ENCODE measurements at regions not wholly inside any gene's neighbourhood (a gene's known extent, or its start where the extent isn't known, plus 50 kb on each side); places are given as distances from the start of the nearest gene placed in this dataset.

GRCh38 chr2:177314722-177315264, 50.3 kb upstream of the NFE2L2 start:
- peaks cover 2% of the 10 kb centered on the region in 2 donors for H3K36me3 Mint-ChIP-seq (ENCODE audit: insufficient read depth in 2 of 2)
- H3K27me3 Mint-ChIP-seq (ENCODE audit: low read depth): no peaks in the 10 kb centered on the region
- ATAC-seq (replicated peaks in 1 of 2): no peak
- DNase-seq: no peak
- H3K4me3 Mint-ChIP-seq: no peak overlapping the region
- H3K9me3 Mint-ChIP-seq: peaks cover 0 to 2% of the 10 kb centered on the region in 2 donors
- no peak overlapping the region for H3K27ac Mint-ChIP-seq
- peaks cover 14% of the 10 kb centered on the region for H3K4me1 Mint-ChIP-seq (ENCODE audit: low read depth)

DNA sequence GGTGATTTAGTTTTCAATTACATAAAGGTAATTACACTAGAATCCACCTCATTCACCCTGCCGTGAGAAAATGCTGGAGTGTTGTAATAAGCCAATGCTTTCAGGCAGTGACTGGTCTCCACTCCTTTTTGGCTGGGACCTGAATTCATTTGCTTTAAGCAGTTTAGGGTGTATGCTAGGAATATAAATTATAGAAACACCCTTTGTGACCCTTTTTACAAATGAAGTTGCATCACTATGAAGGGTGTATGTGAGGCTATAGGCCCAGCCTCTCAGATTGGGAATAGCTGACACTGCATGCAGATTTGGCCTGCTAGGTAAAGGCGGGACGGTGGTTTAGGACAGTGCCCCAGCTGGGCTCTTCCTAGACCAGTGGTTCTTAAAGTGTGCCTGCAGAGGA, 50.8 kb upstream of the NFE2L2 start:
- no peaks in the 10 kb centered on the region for H3K27me3 Mint-ChIP-seq (ENCODE audit: low read depth)
- DNase-seq: no peak
- no peak overlapping the region for H3K4me3 Mint-ChIP-seq
- no peak for ATAC-seq (replicated peaks in 1 of 2)
- no peak overlapping the region for H3K27ac Mint-ChIP-seq
- peaks cover 2% of the 10 kb centered on the region in 2 donors for H3K36me3 Mint-ChIP-seq (ENCODE audit: insufficient read depth in 2 of 2)
- H3K4me1 Mint-ChIP-seq (ENCODE audit: low read depth): peaks cover 10% of the 10 kb centered on the region
- H3K9me3 Mint-ChIP-seq: peaks cover 0 to 2% of the 10 kb centered on the region in 2 donors

DNA sequence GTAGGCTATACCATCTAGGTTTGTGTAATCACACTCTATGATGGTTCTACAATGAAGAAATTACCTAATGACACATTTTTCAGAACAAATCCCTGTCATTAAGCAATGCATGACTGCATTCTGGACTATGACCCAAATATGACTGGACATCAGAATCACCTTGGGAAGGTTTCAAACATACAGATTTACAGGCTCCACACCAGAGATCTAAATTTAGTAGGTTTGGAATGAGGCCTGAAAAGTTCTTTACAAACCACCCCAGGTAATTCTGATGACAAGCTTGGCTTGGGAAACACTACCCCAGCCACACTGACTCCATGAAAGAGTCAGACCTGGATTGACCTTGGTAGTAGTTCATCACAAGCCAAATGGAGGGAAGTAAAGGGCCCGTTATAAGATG, 52.2 kb upstream of the NFE2L2 start:
- Mint-ChIP-seq H3K36me3 (ENCODE audit: insufficient read depth in 2 of 2) (peaks cover 0 to 2% of the 10 kb centered on the region in 2 donors), H3K27me3 (ENCODE audit: low read depth) (no peaks in the 10 kb centered on the region), H3K4me1 (ENCODE audit: low read depth) (no peaks in the 10 kb centered on the region), H3K4me3 (no peak overlapping the region), H3K27ac (no peak overlapping the region), H3K9me3 (peaks cover 0 to 2% of the 10 kb centered on the region in 2 donors)
- ATAC-seq (replicated peaks in 1 of 2) (no peak), DNase-seq (no peak)

GRCh38 chr2:177317443-177317842, 52.9 kb upstream of the NFE2L2 start:
- ATAC-seq (replicated peaks in 1 of 2) (no peak), DNase-seq (no peak)
- H3K27me3 Mint-ChIP-seq (ENCODE audit: low read depth): no peaks in the 10 kb centered on the region
- peaks cover 0 to 1% of the 10 kb centered on the region in 2 donors for H3K36me3 Mint-ChIP-seq (ENCODE audit: insufficient read depth in 2 of 2)
- H3K4me3 Mint-ChIP-seq: no peak overlapping the region
- H3K9me3 Mint-ChIP-seq: no peaks in the 10 kb centered on the region
- H3K27ac Mint-ChIP-seq: no peak overlapping the region
- no peaks in the 10 kb centered on the region for H3K4me1 Mint-ChIP-seq (ENCODE audit: low read depth)

DNA sequence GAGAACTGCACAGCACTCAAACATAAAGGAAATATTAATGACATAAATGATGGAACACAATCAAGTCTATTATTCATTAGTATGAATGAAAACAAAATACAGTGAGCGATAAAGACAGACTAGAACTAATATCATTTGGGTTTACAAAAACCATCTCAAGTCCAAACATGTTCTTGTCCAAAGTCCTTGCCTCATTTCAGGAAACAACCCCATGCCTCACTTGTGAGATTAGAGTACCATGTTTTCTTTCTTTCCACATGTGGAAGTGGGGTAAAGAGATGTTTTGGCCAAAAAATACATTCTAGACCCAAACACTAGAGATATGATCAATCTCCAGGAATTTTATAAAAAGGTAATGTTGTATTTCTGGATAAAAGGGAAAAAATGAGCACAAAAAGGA, 53.3 kb upstream of the NFE2L2 start:
- H3K4me3 Mint-ChIP-seq: no peak overlapping the region
- ATAC-seq (replicated peaks in 1 of 2): no peak
- peaks cover 0 to 1% of the 10 kb centered on the region in 2 donors for H3K36me3 Mint-ChIP-seq (ENCODE audit: insufficient read depth in 2 of 2)

DNA sequence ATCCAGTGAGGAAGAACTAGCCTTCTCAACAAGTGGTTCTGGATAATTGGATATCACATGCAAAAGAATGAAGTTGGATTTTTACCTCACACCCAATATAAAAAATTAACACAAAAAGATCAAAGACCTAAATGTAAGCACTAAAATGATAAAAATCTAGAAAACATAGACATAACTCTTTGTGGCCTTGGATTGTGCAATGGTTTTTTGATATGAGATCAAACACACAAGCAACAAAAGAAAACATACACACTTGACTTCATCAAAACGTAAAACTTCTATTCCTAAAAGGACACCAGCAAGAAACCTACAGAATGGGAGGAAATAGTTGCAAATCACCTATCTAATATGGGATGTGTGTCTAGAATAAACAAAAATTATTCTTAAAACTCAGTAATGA, 54.1 kb upstream of the NFE2L2 start:
- no peaks in the 10 kb centered on the region for H3K9me3 Mint-ChIP-seq
- DNase-seq: no peak
- no peaks in the 10 kb centered on the region for H3K4me1 Mint-ChIP-seq (ENCODE audit: low read depth)
- no peak overlapping the region for H3K4me3 Mint-ChIP-seq
- peaks cover 0 to 1% of the 10 kb centered on the region in 2 donors for H3K36me3 Mint-ChIP-seq (ENCODE audit: insufficient read depth in 2 of 2)
- no peak for ATAC-seq (replicated peaks in 1 of 2)
- no peak overlapping the region for H3K27ac Mint-ChIP-seq
- no peaks in the 10 kb centered on the region for H3K27me3 Mint-ChIP-seq (ENCODE audit: low read depth)

More for the DNA sequence above, 53.3 kb upstream of the NFE2L2 start:
- no peaks in the 10 kb centered on the region for H3K4me1 Mint-ChIP-seq (ENCODE audit: low read depth)
- no peak overlapping the region for H3K27ac Mint-ChIP-seq
- no peaks in the 10 kb centered on the region for H3K27me3 Mint-ChIP-seq (ENCODE audit: low read depth)
- no peaks in the 10 kb centered on the region for H3K9me3 Mint-ChIP-seq
- DNase-seq: no peak

- Mint-ChIP-seq H3K36me3 (ENCODE audit: insufficient read depth in 2 of 2) (peaks cover 0 to 1% of the 10 kb centered on the region in 2 donors), H3K27ac (no peak overlapping the region), H3K4me1 (ENCODE audit: low read depth) (no peaks in the 10 kb centered on the region), H3K27me3 (ENCODE audit: low read depth) (no peaks in the 10 kb centered on the region), H3K4me3 (no peak overlapping the region), H3K9me3 (no peaks in the 10 kb centered on the region)
- DNase-seq: no peak
- no peak for ATAC-seq (replicated peaks in 1 of 2)
These were observed 56.1 kb upstream of the NFE2L2 start for GRCh38 chr2:177320596-177320995.

GRCh38 chr2:177322801-177323261, 58.3 kb upstream of the NFE2L2 start:
- no peaks in the 10 kb centered on the region for H3K4me1 Mint-ChIP-seq (ENCODE audit: low read depth)
- no peaks in the 10 kb centered on the region for H3K9me3 Mint-ChIP-seq
- peaks cover 0 to 1% of the 10 kb centered on the region in 2 donors for H3K36me3 Mint-ChIP-seq (ENCODE audit: insufficient read depth in 2 of 2)
- ATAC-seq (replicated peaks in 1 of 2): no peak
- H3K4me3 Mint-ChIP-seq: no peak overlapping the region
- no peaks in the 10 kb centered on the region for H3K27me3 Mint-ChIP-seq (ENCODE audit: low read depth)
- DNase-seq: no peak
- H3K27ac Mint-ChIP-seq: no peak overlapping the region

GRCh38 chr2:177324797-177325196, 60.3 kb upstream of the NFE2L2 start:
- no peaks in the 10 kb centered on the region for H3K27me3 Mint-ChIP-seq (ENCODE audit: low read depth)
- no peak for DNase-seq
- H3K27ac Mint-ChIP-seq: no peak overlapping the region
- no peak overlapping the region for H3K4me3 Mint-ChIP-seq
- H3K9me3 Mint-ChIP-seq: no peaks in the 10 kb centered on the region
- ATAC-seq (replicated peaks in 1 of 2): no peak
- H3K36me3 Mint-ChIP-seq (ENCODE audit: insufficient read depth in 2 of 2): peaks cover 1 to 3% of the 10 kb centered on the region in 2 donors
- peaks cover 5% of the 10 kb centered on the region for H3K4me1 Mint-ChIP-seq (ENCODE audit: low read depth)

- no peak overlapping the region for H3K4me3 Mint-ChIP-seq
- peaks cover 1 to 3% of the 10 kb centered on the region in 2 donors for H3K36me3 Mint-ChIP-seq (ENCODE audit: insufficient read depth in 2 of 2)
- H3K9me3 Mint-ChIP-seq: no peaks in the 10 kb centered on the region
- no peaks in the 10 kb centered on the region for H3K27me3 Mint-ChIP-seq (ENCODE audit: low read depth)
- H3K4me1 Mint-ChIP-seq (ENCODE audit: low read depth): peaks cover 5% of the 10 kb centered on the region
- ATAC-seq (replicated peaks in 1 of 2) (no peak), DNase-seq (no peak)
- H3K27ac Mint-ChIP-seq: no peak overlapping the region
These were observed 61.0 kb upstream of the NFE2L2 start for GRCh38 chr2:177325554-177325953.

- peaks cover 5% of the 10 kb centered on the region for H3K4me1 Mint-ChIP-seq (ENCODE audit: low read depth)
- no peak for DNase-seq
- no peak for ATAC-seq (replicated peaks in 1 of 2)
- H3K9me3 Mint-ChIP-seq: no peaks in the 10 kb centered on the region
- no peak overlapping the region for H3K27ac Mint-ChIP-seq
- no peak overlapping the region for H3K4me3 Mint-ChIP-seq
- peaks cover 1 to 3% of the 10 kb centered on the region in 2 donors for H3K36me3 Mint-ChIP-seq (ENCODE audit: insufficient read depth in 2 of 2)
- H3K27me3 Mint-ChIP-seq (ENCODE audit: low read depth): no peaks in the 10 kb centered on the region
These were observed 61.5 kb upstream of the NFE2L2 start for GRCh38 chr2:177326005-177326404.

DNA sequence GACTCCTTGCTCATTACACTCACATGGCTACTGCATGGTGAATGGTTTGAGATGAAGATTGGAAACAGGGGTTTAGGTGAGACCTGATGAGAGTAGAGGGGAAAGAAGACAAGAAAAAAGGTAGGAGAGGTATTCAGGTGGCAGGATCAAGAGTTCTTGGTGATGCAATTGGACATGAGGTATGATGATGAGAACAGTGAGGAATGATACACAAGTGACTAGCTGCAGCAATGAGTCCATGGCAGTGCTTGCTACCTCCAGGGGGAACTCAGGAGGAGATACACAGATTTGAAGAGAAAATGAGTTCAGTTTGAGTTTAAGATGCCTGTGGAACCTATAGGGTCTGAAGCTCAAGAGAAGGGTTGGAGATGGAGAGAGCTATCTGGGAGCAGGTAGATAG, 62.1 kb upstream of the NFE2L2 start:
- H3K27me3 Mint-ChIP-seq (ENCODE audit: low read depth): no peaks in the 10 kb centered on the region
- peaks cover 8% of the 10 kb centered on the region for H3K4me1 Mint-ChIP-seq (ENCODE audit: low read depth)
- no peak for ATAC-seq (replicated peaks in 1 of 2)
- DNase-seq: no peak
- no peaks in the 10 kb centered on the region for H3K9me3 Mint-ChIP-seq
- peaks cover 1 to 3% of the 10 kb centered on the region in 2 donors for H3K36me3 Mint-ChIP-seq (ENCODE audit: insufficient read depth in 2 of 2)
- H3K4me3 Mint-ChIP-seq: no peak overlapping the region
- H3K27ac Mint-ChIP-seq: no peak overlapping the region

DNA sequence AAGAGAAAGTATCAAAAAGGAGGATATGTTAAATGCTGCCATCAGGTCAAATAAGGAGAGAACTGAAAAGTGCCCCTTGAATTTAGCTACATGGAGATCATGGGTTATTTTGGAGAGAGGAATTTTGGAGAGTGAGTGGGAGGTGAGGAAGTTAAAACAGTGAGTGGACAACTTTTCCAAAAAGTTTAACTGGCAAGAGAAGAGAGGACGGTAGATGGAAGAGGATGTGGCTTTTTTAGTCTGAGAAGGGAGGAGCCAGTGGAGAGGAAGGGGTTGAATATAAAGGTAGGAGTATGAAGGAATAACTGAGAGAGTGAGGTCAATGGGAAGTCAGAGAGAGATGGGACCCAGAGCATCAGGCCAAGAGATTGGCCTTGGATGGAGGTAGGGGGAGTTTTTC, 62.5 kb upstream of the NFE2L2 start:
- no peak for ATAC-seq (replicated peaks in 1 of 2)
- no peaks in the 10 kb centered on the region for H3K27me3 Mint-ChIP-seq (ENCODE audit: low read depth)
- DNase-seq: no peak

DNA sequence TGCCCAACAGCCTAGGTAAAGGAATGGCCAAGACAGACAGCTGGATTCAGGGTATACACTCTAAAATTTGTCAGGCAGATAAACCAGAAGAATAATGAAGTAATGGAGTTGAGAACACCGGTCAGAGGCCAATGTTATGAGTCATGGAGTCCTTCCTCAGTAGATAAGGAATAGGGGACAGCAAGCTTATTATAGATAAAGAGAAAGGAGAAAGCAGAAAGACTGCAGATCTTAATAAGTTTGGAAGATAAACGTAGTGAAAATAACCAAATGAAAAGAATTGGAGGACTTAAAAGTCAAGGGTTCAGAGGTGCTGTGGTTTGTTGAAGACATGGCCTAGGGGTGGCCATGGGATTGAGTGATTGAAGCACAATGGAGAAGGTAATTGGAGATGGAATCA, 63.5 kb upstream of the NFE2L2 start:
- Mint-ChIP-seq H3K9me3 (no peaks in the 10 kb centered on the region), H3K27ac (no peak overlapping the region), H3K4me1 (ENCODE audit: low read depth) (peaks cover 13% of the 10 kb centered on the region), H3K36me3 (ENCODE audit: insufficient read depth in 2 of 2) (peaks cover 2 to 4% of the 10 kb centered on the region in 2 donors), H3K27me3 (ENCODE audit: low read depth) (no peaks in the 10 kb centered on the region), H3K4me3 (no peak overlapping the region)
- DNase-seq (no peak), ATAC-seq (replicated peaks in 1 of 2) (no peak)

More for the DNA sequence above, 62.5 kb upstream of the NFE2L2 start:
- H3K4me1 Mint-ChIP-seq (ENCODE audit: low read depth): peaks cover 12% of the 10 kb centered on the region
- no peak overlapping the region for H3K4me3 Mint-ChIP-seq
- no peak overlapping the region for H3K27ac Mint-ChIP-seq
- H3K36me3 Mint-ChIP-seq (ENCODE audit: insufficient read depth in 2 of 2): peaks cover 3% of the 10 kb centered on the region in 2 donors
- no peaks in the 10 kb centered on the region for H3K9me3 Mint-ChIP-seq
